ENCODE measurements at regions not wholly inside any gene's neighbourhood (a gene's known extent, or its start where the extent isn't known, plus 50 kb on each side); places are given as distances from the start of the nearest gene placed in this dataset.

GRCh38 chr13:109393045-109393444 lies 393.3 kb downstream of the IRS2 start:
- no peak for DNase-seq

DNA sequence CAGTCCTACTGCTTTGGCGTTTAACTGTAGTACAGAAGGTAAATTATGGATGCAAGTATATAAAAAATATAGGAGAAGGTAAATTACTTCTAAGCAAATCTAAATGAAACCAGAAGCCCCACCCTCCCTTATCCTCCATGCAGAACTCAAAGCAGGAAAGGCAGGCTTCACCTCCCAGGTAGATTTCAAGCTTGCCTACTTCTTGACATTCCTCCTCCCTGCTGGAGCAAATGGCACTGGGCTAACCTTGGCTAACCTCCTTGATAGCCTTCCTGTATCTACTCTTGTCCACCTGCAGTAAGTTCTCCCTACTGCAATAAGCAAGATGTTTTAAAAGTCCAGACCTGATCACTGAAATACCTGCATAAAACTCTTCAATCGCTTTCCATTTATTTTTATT lies 396.0 kb downstream of the IRS2 start:
- no peak for DNase-seq

DNA sequence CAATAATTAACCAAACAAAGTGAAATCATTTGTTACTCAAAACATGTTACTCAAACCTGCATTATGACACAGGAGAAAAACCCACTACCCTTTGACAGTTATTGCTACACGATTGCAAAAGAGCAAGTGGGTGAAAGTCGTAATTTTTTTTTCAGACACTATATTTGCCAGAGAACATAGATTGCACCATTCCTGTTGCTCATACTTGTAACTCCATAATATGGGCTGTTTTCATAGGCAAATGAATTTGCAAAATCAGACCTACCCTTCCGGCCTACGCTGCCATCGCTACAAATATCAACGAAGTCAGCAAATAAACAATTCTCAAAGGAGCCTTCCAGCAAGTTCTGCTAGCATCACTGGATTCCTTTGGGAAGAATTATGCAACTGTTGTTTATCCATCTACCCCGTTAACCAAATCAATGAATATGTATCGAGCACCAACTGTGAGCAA lies 396.5 kb downstream of the IRS2 start:
- DNase-seq = no peak

- DNase-seq = no peak
These were observed 396.9 kb downstream of the IRS2 start for GRCh38 chr13:109389456-109389855.

- no peak for DNase-seq
These were observed 398.9 kb downstream of the IRS2 start for GRCh38 chr13:109387471-109387870.

DNA sequence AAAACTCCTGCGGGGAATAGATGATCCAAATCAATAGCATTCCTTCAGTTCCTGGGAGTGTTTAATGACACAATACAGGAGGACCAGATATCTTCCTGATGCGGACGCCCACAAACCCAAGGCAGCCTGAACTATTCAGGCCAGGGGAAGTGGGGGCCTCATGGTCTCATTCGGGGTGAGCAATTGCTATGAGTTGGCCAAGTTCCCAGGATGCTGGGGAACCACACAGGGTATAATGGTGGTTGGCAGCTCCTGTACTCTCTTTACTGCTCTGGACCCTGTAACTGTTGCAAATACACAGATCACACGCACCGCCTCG lies 401.2 kb downstream of the IRS2 start:
- DNase-seq = no peak

DNA sequence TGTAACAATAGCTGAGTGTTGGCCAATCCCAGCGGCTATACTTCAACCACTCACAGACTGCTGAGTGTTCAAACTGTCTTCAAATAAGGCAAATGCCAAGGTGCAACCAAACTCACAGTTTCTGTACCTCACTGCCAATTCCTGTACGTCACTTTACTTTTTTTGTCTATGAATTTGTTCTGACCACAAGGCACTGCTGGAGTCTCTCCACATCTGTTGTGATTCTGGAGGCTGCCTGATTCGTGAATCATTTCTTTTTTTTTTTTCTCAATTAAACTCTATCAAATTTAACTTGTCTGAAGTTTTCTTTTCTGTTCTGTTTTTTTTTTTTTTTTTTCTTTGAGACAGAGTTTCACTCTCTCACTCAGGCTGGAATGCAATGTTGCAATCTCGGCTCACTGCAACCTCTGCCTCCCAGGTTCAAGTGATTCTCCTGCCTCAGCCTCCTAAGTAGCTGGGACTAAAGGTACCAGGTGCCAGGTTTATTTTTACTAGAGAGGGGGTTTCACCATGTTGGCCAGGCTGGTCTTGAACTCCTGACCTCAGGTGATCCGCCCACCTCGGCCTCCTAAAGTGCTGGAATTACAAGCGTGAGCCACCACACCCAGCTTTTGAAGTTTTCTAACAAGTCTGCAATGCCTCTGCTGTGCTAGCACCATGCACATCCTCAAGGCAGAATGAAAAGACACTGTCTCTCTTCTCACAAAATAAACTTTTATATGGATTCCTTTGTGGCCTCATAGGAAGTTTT lies 401.7 kb downstream of the IRS2 start:
- DNase-seq = no peak

GRCh38 chr13:109383683-109384082 lies 402.7 kb downstream of the IRS2 start:
- DNase-seq = no peak

DNA sequence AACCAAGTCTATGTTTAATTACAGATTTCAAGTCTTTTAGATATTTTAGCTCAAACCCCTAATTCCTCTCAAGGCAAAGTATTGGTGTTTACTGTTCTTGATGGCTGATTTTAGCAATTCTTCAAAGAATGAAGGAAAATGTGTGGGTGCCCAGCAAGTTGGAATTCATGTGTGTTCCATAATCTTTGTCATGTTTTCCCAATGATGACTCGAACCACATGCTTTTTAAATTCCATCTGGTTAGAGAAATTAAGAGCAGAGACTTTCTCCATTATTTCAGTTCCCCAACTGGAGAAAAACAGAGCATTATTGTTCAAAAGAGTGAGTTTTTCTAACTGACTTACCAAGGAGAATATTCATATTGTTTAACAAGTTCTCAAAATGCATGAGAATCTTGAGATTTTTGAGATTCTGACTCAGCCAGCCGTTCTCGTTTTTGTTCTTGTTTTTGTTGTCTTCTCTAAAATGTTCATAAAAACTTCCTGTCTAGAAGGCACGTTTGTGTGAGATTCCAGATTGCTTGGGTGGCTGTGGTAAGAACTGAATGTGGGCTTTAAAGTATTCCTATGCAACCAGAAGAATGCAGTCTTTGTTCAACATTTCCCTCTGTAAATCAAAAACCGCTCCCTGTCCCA lies 404.7 kb downstream of the IRS2 start:
- DNase-seq = no peak

DNA sequence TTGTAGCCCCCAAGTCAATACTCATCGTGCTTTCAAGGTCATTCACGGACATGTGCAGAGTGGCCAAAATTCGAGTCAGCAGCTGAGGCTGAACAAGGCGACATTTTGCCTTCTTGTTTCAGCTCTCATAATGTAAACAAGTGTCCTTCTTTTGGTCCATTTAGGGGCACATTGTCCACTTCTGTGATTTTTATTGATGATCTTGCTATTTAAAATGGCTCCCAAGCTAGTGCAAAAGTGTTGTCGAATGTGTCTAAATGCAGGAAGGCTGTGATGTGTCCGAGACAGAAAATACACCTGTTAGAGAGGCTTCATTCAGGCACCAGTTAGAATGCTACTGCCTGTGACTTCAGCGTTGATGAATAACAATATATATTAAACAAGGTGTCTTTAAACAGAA lies 405.9 kb downstream of the IRS2 start:
- DNase-seq = no peak

- DNase-seq = no peak
These were observed 406.5 kb downstream of the IRS2 start for GRCh38 chr13:109379930-109380329.

DNA sequence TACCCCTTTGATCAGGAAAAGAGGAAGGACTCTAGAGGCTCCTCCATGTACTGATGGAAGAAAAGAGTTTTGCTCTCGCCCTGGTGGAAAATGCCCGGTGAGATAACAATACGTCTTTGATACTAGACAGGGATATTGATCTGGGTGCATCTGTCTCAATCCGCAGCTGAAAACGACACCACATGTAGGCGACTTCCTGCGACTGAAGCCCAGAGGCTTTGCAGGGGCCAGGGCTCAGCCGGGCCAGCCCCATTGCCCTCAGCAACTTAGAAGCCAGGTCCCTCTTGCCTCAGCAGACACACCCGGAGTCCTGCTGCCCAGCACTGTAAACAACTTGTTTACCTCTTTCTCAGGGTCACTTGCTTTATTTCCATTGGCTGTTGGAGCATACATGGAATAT lies 409.4 kb downstream of the IRS2 start:
- no peak for DNase-seq

GRCh38 chr13:109374609-109375200 lies 411.7 kb downstream of the IRS2 start:
- no peak for DNase-seq

- DNase-seq = no peak
These were observed 413.7 kb downstream of the IRS2 start for GRCh38 chr13:109372666-109373065.

- no peak for DNase-seq
These were observed 415.3 kb downstream of the IRS2 start for GRCh38 chr13:109371066-109371465.

DNA sequence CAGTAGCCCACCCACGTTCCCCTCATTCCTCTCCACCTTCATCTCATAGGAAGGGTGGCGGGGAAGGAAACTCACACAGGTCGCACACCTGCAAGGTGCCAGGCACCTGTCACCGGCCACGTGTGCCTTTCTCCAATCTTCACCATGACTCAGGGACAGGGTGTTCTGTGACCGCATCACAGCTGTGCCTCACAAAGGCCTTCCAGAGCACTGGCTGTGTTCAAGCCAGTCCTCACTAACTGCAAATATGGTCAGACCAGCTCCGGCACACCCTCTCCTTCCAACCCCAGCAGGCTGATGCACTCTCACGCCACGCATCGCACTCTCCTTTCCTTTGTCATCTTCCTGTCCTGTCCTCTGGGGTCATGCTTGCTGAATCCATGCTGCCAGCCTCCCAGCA lies 415.9 kb downstream of the IRS2 start:
- no peak for DNase-seq

GRCh38 chr13:109369353-109370052 lies 416.9 kb downstream of the IRS2 start:
- DNase-seq = no peak

- DNase-seq = no peak
These were observed 418.2 kb downstream of the IRS2 start for GRCh38 chr13:109368230-109368629.

- no peak for DNase-seq
These were observed 419.9 kb downstream of the IRS2 start for GRCh38 chr13:109366525-109366924.

DNA sequence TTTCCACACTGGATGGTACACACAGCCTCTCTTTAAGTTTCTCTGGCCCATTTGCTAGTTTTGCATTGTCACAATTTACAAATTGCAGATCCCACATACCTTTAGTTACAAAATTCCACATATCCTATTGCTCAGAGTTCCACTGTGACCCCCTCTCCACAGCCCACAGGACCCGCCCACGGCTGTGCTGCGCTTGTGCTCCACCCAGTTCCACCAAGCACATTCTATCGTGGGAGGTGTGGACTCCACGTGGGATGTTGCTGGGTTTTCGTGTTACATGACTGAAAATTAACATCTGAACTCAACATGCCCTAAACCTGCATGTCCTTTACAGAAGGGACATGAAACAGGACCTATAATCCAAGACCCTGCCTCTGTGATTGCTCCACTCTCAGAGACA lies 423.0 kb downstream of the IRS2 start:
- no peak for DNase-seq

DNA sequence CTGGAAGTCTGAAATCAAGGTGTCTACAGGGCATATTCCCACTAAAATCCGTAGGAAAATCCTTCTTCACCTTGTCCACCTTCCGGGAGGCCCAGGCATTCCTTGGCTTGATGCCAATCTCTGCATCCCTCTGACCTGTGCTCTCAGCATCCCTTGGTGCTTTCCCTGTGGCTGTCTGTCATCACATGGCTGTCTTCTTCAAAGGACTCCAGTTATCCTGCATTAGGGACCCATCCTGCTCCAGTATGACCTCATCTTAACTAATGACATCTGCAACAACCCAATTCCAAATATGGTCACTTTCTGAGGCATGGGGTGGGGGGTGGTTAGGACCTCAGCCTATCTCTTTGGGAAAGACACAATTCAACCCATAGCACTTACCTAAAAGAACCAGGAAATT lies 423.8 kb downstream of the IRS2 start:
- no peak for DNase-seq

DNA sequence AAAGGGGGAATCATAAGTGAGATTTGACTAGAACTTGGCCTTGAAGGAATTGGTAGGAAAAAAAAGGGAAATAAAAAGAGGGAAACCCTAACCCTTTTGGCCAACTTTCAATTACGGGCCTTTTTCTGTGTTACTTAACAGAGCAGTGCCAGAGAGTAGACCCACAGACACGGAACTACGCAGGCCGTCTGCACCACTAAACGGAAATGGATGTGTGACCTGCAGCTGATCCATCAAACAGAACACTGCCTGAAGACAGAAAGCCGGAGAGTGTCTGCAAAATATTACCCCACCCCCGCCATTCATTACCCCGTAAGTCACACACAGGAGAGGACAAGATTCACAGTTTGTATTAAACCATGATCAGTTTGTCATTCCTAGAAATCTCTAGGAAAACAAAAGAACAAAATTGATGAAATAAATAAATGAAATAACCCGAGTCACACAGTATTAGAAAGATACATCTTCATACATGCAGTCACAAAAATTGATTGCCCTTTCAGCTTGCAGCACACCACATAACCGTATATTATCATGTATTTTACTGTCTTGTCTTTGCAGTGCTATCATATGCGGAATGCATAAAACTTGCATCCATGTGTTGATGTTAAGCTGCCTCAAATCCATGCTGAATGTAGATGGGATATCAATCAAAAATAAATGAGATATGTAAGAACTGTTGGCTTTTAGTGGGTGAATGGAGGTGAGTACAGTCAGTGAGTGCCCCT lies 424.7 kb downstream of the IRS2 start:
- DNase-seq = no peak
